RWPE2 (cell line): ENCODE measurements at regions not wholly inside any gene's neighbourhood (a gene's known extent, or its start where the extent isn't known, plus 50 kb on each side); places are given as distances from the start of the nearest gene placed in this dataset.

ENCODE experiments used
- ATAC-seq: fragments of 200-7000 bp; cut with Tn5 transposase; 3 replicates; pipeline ENCODE4 v1.9.1; 2021; ENCODE audit warnings: low read depth
- DNase-seq: peaks from one replicate; pipeline ENCODE4 v3.0.0-alpha.2; 2020; ENCODE audit warnings: low spot score
- H3K27ac ChIP-seq: fragments of 450-650 bp; 2 replicates; pipeline ENCODE4 v1.5.1; 2017; ENCODE audit warnings: mild to moderate bottlenecking; ENCODE audit not compliant: poor library complexity, severe bottlenecking
- H3K27me3 ChIP-seq: fragments of 250-450 bp; sonication (Bioruptor Pico); 2 replicates; pipeline ENCODE4 v1.5.1; 2021; ENCODE audit warnings: mild to moderate bottlenecking, moderate library complexity; ENCODE audit not compliant: insufficient read depth, poor library complexity, severe bottlenecking
- H3K36me3 ChIP-seq: fragments of 250-450 bp; sonication (Bioruptor Pico); 2 replicates; pipeline ENCODE4 v1.5.1; 2020; ENCODE audit warnings: low read depth, mild to moderate bottlenecking, moderate library complexity
- H3K4me1 ChIP-seq: fragments of 250-450 bp; sonication (Bioruptor Pico); 2 replicates; pipeline ENCODE4 v1.5.1; 2021; ENCODE audit warnings: mild to moderate bottlenecking, moderate library complexity; ENCODE audit not compliant: insufficient read depth, poor library complexity, severe bottlenecking
- H3K4me3 ChIP-seq: fragments of 250-450 bp; sonication (Bioruptor Pico); 2 replicates; pipeline ENCODE4 v1.5.1; 2021; ENCODE audit warnings: mild to moderate bottlenecking, moderate library complexity; ENCODE audit not compliant: severe bottlenecking
- H3K9me3 ChIP-seq: fragments of 250-450 bp; sonication (Bioruptor Pico); 2 replicates; pipeline ENCODE4 v1.5.1; 2021; ENCODE audit warnings: mild to moderate bottlenecking, moderate library complexity; ENCODE audit not compliant: severe bottlenecking
- CTCF ChIP-seq: fragments of 450-650 bp; IDR thresholded peaks from one replicate; pipeline ENCODE4 v1.5.1; 2017; ENCODE audit warnings: mild to moderate bottlenecking, moderate library complexity; ENCODE audit not compliant: poor library complexity, severe bottlenecking

- no peak for TF ChIP-seq CTCF
- H3K27ac ChIP-seq = no peak overlapping the region
- no peak overlapping the region for H3K4me3 ChIP-seq
- H3K9me3 ChIP-seq = no peaks in the 10 kb centered on the region
- H3K4me1 ChIP-seq = no peaks in the 10 kb centered on the region
- no peaks in the 10 kb centered on the region for H3K36me3 ChIP-seq
- DNase-seq (no peak), ATAC-seq (peak; percentile 55)
- H3K27me3 ChIP-seq = no peaks in the 10 kb centered on the region
Observed at GRCh38 chr4:135098061-135098460, 896.5 kb upstream of the PABPC4L start.

GRCh38 chr4:135073389-135073788, 871.8 kb upstream of the PABPC4L start:
- ATAC-seq = no peak
- Histone ChIP-seq H3K4me3 (no peak overlapping the region), H3K27me3 (no peaks in the 10 kb centered on the region), H3K4me1 (no peaks in the 10 kb centered on the region), H3K36me3 (no peaks in the 10 kb centered on the region), H3K27ac (no peak overlapping the region), H3K9me3 (no peaks in the 10 kb centered on the region)
- DNase-seq = no peak
- TF ChIP-seq CTCF = no peak

- TF ChIP-seq CTCF = no peak
- ATAC-seq = no peak
Observed at GRCh38 chr4:135072553-135072952, 871.0 kb upstream of the PABPC4L start.

GRCh38 chr4:135065366-135065765, 863.8 kb upstream of the PABPC4L start:
- Histone ChIP-seq H3K9me3 (no peaks in the 10 kb centered on the region), H3K36me3 (no peaks in the 10 kb centered on the region), H3K4me1 (no peaks in the 10 kb centered on the region), H3K4me3 (no peak overlapping the region), H3K27ac (no peak overlapping the region), H3K27me3 (no peaks in the 10 kb centered on the region)
- DNase-seq (no peak), ATAC-seq (no peak)
- TF ChIP-seq CTCF = no peak

More at GRCh38 chr4:135072553-135072952, 871.0 kb upstream of the PABPC4L start:
- Histone ChIP-seq H3K27ac (no peak overlapping the region), H3K27me3 (no peaks in the 10 kb centered on the region), H3K36me3 (no peaks in the 10 kb centered on the region), H3K9me3 (no peaks in the 10 kb centered on the region), H3K4me3 (no peak overlapping the region), H3K4me1 (no peaks in the 10 kb centered on the region)
- no peak for DNase-seq

- DNase-seq = no peak
- no peak for ATAC-seq
Observed at GRCh38 chr4:135050086-135050717, 848.6 kb upstream of the PABPC4L start.

More at GRCh38 chr4:135050086-135050717, 848.6 kb upstream of the PABPC4L start:
- H3K9me3 ChIP-seq = no peaks in the 10 kb centered on the region
- H3K27me3 ChIP-seq = no peaks in the 10 kb centered on the region
- H3K4me3 ChIP-seq = no peak overlapping the region
- H3K4me1 ChIP-seq = no peaks in the 10 kb centered on the region
- no peak overlapping the region for H3K27ac ChIP-seq
- H3K36me3 ChIP-seq = no peaks in the 10 kb centered on the region
- no peak for TF ChIP-seq CTCF
